Suprapubic skin (tissue), 4 donors: ENCODE measurements at regions not wholly inside any gene's neighbourhood (a gene's known extent, or its start where the extent isn't known, plus 50 kb on each side); places are given as distances from the start of the nearest gene placed in this dataset.

Source experiments
- DNase-seq, 2 donors: peaks; one replicate each; pipeline ENCODE4 v3.0.0-alpha.2; 2019; ENCODE audit warnings: low spot score in 2 of 2
- H3K27ac ChIP-seq: fragments of 200-600 bp; sonication (generic); one replicate; pipeline ENCODE4 v1.5.1; 2019
- H3K27me3 ChIP-seq: fragments of 200-600 bp; sonication (generic); one replicate; pipeline ENCODE4 v1.5.1; 2019
- H3K36me3 ChIP-seq: fragments of 200-600 bp; sonication (generic); one replicate; pipeline ENCODE4 v1.5.1; 2019
- H3K4me1 ChIP-seq: fragments of 200-600 bp; sonication (generic); one replicate; pipeline ENCODE4 v1.5.1; 2019
- H3K4me3 ChIP-seq: fragments of 200-600 bp; sonication (generic); one replicate; pipeline ENCODE4 v1.5.1; 2019; ENCODE audit warnings: mild to moderate bottlenecking
- H3K9me3 ChIP-seq: fragments of 200-600 bp; sonication (generic); one replicate; pipeline ENCODE4 v1.5.1; 2019
- CTCF ChIP-seq, 2 donors: fragments of 200-600 bp in 1 of 2; fragments of 450-650 bp in 1 of 2; sonication (generic) in 1 of 2; IDR thresholded peaks; one replicate each; pipeline ENCODE4 v1.5.1; 2016 to 2019; ENCODE audit warnings: antibody characterized with exemption in 2 of 2, mild to moderate bottlenecking in 1 of 2, moderate library complexity in 1 of 2
- EP300 ChIP-seq: sonication (generic); formaldehyde crosslinking; IDR thresholded peaks from one replicate; pipeline ENCODE4 v1.6.1; 2017; ENCODE audit warnings: antibody characterized with exemption
- POLR2A ChIP-seq, 2 donors: fragments of 450-650 bp; IDR thresholded peaks; one replicate each; pipeline ENCODE4 v1.6.1; 2017; ENCODE audit warnings: antibody characterized with exemption in 2 of 2, mild to moderate bottlenecking in 2 of 2, moderate library complexity in 2 of 2
- POLR2AphosphoS5 ChIP-seq, 3 donors: sonication (generic); formaldehyde crosslinking; IDR thresholded peaks; one replicate each; pipeline ENCODE4 v1.6.1; 2017; ENCODE audit warnings: antibody characterized with exemption in 3 of 3
- WGBS: methylation state at CpG from one replicate; pipeline ENCODE4 v1.1.5; 2018; 5-methylcytosine and 5-hydroxymethylcytosine counted together

GRCh38 chr6:90413396-90413795 is 116.8 kb upstream of the BACH2 start:
- H3K4me1 ChIP-seq, result peaks cover 11% of the 10 kb centered on the region
- no peaks in the 10 kb centered on the region for H3K27me3 ChIP-seq
- WGBS, result 52% methylated on average over 9 of the region's 14 CpGs
- no peak for DNase-seq
- H3K27ac ChIP-seq, result no peak overlapping the region
- H3K9me3 ChIP-seq, result no peaks in the 10 kb centered on the region
- H3K36me3 ChIP-seq, result no peaks in the 10 kb centered on the region
- TF ChIP-seq CTCF (IDR thresholded peaks at IDR 0.05) (no peak), EP300 (no peak), POLR2AphosphoS5 (IDR thresholded peaks at IDR 0.05) (no peak), POLR2A (IDR thresholded peaks at IDR 0.05) (no peak)
- H3K4me3 ChIP-seq, result peak overlapping the region; percentile 32

- WGBS, result 87% methylated on average over 3 of the region's 3 CpGs
- H3K4me3 ChIP-seq, result no peak overlapping the region
- no peaks in the 10 kb centered on the region for H3K9me3 ChIP-seq
These were observed 116.1 kb upstream of the BACH2 start for GRCh38 chr6:90412538-90413369.

GRCh38 chr6:90411292-90411781 is 114.7 kb upstream of the BACH2 start:
- Histone ChIP-seq H3K27ac (no peak overlapping the region), H3K4me1 (peaks cover 11% of the 10 kb centered on the region), H3K27me3 (no peaks in the 10 kb centered on the region), H3K9me3 (no peaks in the 10 kb centered on the region), H3K4me3 (no peak overlapping the region), H3K36me3 (no peaks in the 10 kb centered on the region)
- no peak for TF ChIP-seq EP300
- TF ChIP-seq CTCF (IDR thresholded peaks at IDR 0.05), result no peak
- TF ChIP-seq POLR2A (IDR thresholded peaks at IDR 0.05), result no peak
- no peak for TF ChIP-seq POLR2AphosphoS5 (IDR thresholded peaks at IDR 0.05)
- WGBS, result 55% methylated on average over 7 of the region's 7 CpGs
- DNase-seq, result no peak

More at GRCh38 chr6:90412538-90413369, 116.1 kb upstream of the BACH2 start:
- DNase-seq, result no peak
- TF ChIP-seq POLR2A (IDR thresholded peaks at IDR 0.05) (no peak), EP300 (no peak), CTCF (IDR thresholded peaks at IDR 0.05) (no peak), POLR2AphosphoS5 (IDR thresholded peaks at IDR 0.05) (no peak)
- peaks cover 11% of the 10 kb centered on the region for H3K4me1 ChIP-seq
- no peak overlapping the region for H3K27ac ChIP-seq
- no peaks in the 10 kb centered on the region for H3K36me3 ChIP-seq
- H3K27me3 ChIP-seq, result no peaks in the 10 kb centered on the region

- Histone ChIP-seq H3K27ac (no peak overlapping the region), H3K9me3 (no peaks in the 10 kb centered on the region), H3K4me3 (no peak overlapping the region), H3K27me3 (no peaks in the 10 kb centered on the region), H3K4me1 (peaks cover 11% of the 10 kb centered on the region), H3K36me3 (no peaks in the 10 kb centered on the region)
- DNase-seq, result no peak
- TF ChIP-seq CTCF (IDR thresholded peaks at IDR 0.05) (no peak), EP300 (no peak), POLR2AphosphoS5 (IDR thresholded peaks at IDR 0.05) (no peak), POLR2A (IDR thresholded peaks at IDR 0.05) (no peak)
- WGBS, result 96% methylated on average over 1 of the region's 1 CpG
These were observed 113.1 kb upstream of the BACH2 start for GRCh38 chr6:90409700-90410099.

GRCh38 chr6:90406957-90407356 is 110.3 kb upstream of the BACH2 start:
- Histone ChIP-seq H3K4me1 (peaks cover 8% of the 10 kb centered on the region), H3K4me3 (no peak overlapping the region), H3K36me3 (no peaks in the 10 kb centered on the region), H3K27ac (no peak overlapping the region), H3K9me3 (no peaks in the 10 kb centered on the region), H3K27me3 (no peaks in the 10 kb centered on the region)
- WGBS, result 74% methylated on average over 3 of the region's 3 CpGs
- TF ChIP-seq CTCF (IDR thresholded peaks at IDR 0.05) (no peak), EP300 (no peak), POLR2AphosphoS5 (IDR thresholded peaks at IDR 0.05) (no peak), POLR2A (IDR thresholded peaks at IDR 0.05) (no peak)
- no peak for DNase-seq
